ENCODE measurements at regions not wholly inside any gene's neighbourhood (a gene's known extent, or its start where the extent isn't known, plus 50 kb on each side); places are given as distances from the start of the nearest gene placed in this dataset.

DNA sequence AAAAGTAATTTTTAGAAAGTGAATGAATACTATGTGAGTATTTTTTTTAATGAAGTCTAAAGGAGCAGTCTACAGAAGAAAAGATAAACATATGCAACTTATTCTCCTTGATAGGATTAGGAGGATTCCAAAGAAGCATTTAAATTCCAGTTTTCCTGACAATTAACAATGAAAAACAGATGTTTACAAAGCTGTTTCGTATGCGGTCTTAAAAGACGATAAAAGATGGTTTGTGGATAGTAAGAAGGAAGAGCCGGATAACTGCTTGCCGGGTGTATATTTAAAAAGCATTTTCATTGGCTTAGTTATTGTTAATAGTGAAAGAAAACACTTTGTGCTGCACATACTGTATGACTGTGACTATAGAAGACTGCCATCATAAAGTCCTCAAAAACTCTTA is 120.0 kb upstream of the C11orf58 start:
- ChIA-PET POLR2A (no interaction called here), CTCF (no interaction called here)
- no peak for DNase-seq (ENCODE audit: extremely low spot score)
- TF ChIP-seq FOXM1 (IDR thresholded peaks at IDR 0.05; ENCODE audit: borderline replicate concordance), result no peak
- TF ChIP-seq, protein P1, sequence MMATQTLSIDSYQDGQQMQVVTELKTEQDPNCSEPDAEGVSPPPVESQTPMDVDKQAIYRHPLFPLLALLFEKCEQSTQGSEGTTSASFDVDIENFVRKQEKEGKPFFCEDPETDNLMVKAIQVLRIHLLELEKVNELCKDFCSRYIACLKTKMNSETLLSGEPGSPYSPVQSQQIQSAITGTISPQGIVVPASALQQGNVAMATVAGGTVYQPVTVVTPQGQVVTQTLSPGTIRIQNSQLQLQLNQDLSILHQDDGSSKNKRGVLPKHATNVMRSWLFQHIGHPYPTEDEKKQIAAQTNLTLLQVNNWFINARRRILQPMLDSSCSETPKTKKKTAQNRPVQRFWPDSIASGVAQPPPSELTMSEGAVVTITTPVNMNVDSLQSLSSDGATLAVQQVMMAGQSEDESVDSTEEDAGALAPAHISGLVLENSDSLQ (IDR thresholded peaks at IDR 0.05), result no peak
- no peak for TF ChIP-seq NFRKB (IDR thresholded peaks at IDR 0.05)
- TF ChIP-seq LEF1 (IDR thresholded peaks at IDR 0.05; ENCODE audit: borderline replicate concordance), result no peak
- no peak for TF ChIP-seq TARDBP (IDR thresholded peaks at IDR 0.05)
- no peak for TF ChIP-seq ARNT (IDR thresholded peaks at IDR 0.05)
- no peak for TF ChIP-seq HDGF (IDR thresholded peaks at IDR 0.05; ENCODE audit: borderline replicate concordance)
- no peak for TF ChIP-seq SUZ12 (IDR thresholded peaks at IDR 0.05)
- TF ChIP-seq FOXA1 (IDR thresholded peaks at IDR 0.05), result no peak
- no peak for TF ChIP-seq SP1 (IDR thresholded peaks at IDR 0.05)
- TF ChIP-seq BHLHE40 (IDR thresholded peaks at IDR 0.05; ENCODE audit: borderline replicate concordance), result no peak
- TF ChIP-seq CTBP1 (IDR thresholded peaks at IDR 0.05; ENCODE audit: borderline replicate concordance), result no peak
- no peak for TF ChIP-seq L3MBTL2 (conservative IDR thresholded peaks at IDR 0.05)
- no peak for TF ChIP-seq FOXK2 (IDR thresholded peaks at IDR 0.05)
- no peak for TF ChIP-seq ZNF384 (IDR thresholded peaks at IDR 0.05)
- no peak for TF ChIP-seq ELF4 (IDR thresholded peaks at IDR 0.05)

DNA sequence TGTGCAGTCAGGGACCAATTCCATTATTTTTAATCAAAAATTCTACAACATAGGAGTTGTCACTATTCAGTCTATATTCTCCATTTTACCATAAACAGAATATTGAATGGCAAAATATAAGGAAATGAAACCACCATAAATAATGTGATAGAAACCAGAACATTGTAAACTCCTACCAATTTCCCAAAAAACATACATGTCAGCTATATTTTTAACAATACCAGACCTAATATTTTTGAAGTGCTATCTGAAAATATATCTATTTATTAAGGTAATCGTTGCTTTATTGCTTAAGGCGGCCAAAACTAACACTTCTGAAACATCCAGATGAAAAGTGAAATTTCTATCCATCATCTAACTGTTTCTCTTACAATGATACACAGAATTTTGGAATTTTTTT is 123.0 kb upstream of the C11orf58 start:
- ChIA-PET CTCF (no interaction called here), POLR2A (no interaction called here)
- no peak for TF ChIP-seq HDGF (IDR thresholded peaks at IDR 0.05; ENCODE audit: borderline replicate concordance)
- TF ChIP-seq CTBP1 (IDR thresholded peaks at IDR 0.05; ENCODE audit: borderline replicate concordance), result no peak
- no peak for TF ChIP-seq ARNT (IDR thresholded peaks at IDR 0.05)
- no peak for TF ChIP-seq SUZ12 (IDR thresholded peaks at IDR 0.05)
- no peak for TF ChIP-seq TARDBP (IDR thresholded peaks at IDR 0.05)
- TF ChIP-seq LEF1 (IDR thresholded peaks at IDR 0.05; ENCODE audit: borderline replicate concordance), result no peak
- TF ChIP-seq ELF4 (IDR thresholded peaks at IDR 0.05), result no peak
- TF ChIP-seq L3MBTL2 (conservative IDR thresholded peaks at IDR 0.05), result no peak
- TF ChIP-seq ZNF384 (IDR thresholded peaks at IDR 0.05), result no peak
- no peak for TF ChIP-seq BHLHE40 (IDR thresholded peaks at IDR 0.05; ENCODE audit: borderline replicate concordance)
- no peak for TF ChIP-seq FOXA1 (IDR thresholded peaks at IDR 0.05)
- no peak for TF ChIP-seq SP1 (IDR thresholded peaks at IDR 0.05)
- TF ChIP-seq FOXK2 (IDR thresholded peaks at IDR 0.05), result no peak
- TF ChIP-seq FOXM1 (IDR thresholded peaks at IDR 0.05; ENCODE audit: borderline replicate concordance), result no peak
- TF ChIP-seq NFRKB (IDR thresholded peaks at IDR 0.05), result no peak
- TF ChIP-seq, protein P1 (IDR thresholded peaks at IDR 0.05), result no peak
- no peak for DNase-seq (ENCODE audit: extremely low spot score)

DNA sequence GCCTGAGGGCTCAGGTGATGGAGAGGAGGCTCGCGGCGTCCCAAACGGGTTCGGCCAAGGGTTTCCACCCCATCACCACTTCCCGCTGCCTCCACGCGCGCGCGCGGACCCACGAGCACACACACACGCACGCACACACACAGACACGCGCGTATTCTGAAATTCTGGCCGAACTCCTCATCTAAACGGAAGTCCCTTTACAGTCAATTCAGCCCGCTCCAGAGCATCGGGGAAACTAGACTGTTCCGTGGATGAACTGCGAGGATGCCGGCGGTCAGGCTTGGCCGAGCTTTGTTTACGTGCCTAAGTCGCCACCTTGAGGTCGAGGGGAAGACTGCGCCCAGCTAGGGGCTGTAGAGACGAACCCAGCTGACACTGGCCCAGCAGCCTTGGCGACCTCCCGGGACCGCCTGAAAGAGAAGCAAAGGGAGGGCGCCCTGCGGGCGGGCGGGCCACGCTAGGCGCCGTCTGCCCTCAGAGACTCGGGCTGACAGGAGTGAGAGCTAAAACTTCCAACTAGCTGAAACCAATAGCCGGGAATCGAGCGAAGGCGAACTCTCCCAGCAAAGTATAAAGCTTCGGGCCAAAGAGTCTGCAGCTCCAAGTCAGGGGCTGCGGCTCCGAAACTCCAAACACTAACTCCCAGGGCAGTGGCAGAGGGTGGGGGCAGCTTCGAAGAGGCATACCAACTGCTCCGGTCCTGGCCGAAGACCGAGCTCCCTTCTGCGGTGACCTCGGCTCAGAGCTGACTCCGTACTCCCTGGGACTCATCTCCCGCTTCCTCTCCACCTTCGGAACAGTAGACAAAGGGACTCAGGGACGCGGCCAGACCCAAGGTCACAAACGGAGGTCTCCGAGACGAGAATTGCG is 124.7 kb upstream of the C11orf58 start:
- no peak for TF ChIP-seq ELF4 (IDR thresholded peaks at IDR 0.05)
- TF ChIP-seq LEF1 (IDR thresholded peaks at IDR 0.05; ENCODE audit: borderline replicate concordance), result no peak
- no peak for TF ChIP-seq FOXM1 (IDR thresholded peaks at IDR 0.05; ENCODE audit: borderline replicate concordance)
- no peak for TF ChIP-seq FOXA1 (IDR thresholded peaks at IDR 0.05)
- TF ChIP-seq FOXK2 (IDR thresholded peaks at IDR 0.05), result no peak
- no peak for TF ChIP-seq SP1 (IDR thresholded peaks at IDR 0.05)
- no peak for TF ChIP-seq CTBP1 (IDR thresholded peaks at IDR 0.05; ENCODE audit: borderline replicate concordance)
- TF ChIP-seq HDGF (IDR thresholded peaks at IDR 0.05; ENCODE audit: borderline replicate concordance), result no peak
- TF ChIP-seq NFRKB (IDR thresholded peaks at IDR 0.05), result no peak
- no peak for TF ChIP-seq ARNT (IDR thresholded peaks at IDR 0.05)
- no peak for TF ChIP-seq BHLHE40 (IDR thresholded peaks at IDR 0.05; ENCODE audit: borderline replicate concordance)
- TF ChIP-seq ZNF384 (IDR thresholded peaks at IDR 0.05), result no peak
- TF ChIP-seq SUZ12 (IDR thresholded peaks at IDR 0.05), result no peak
- no peak for TF ChIP-seq L3MBTL2 (conservative IDR thresholded peaks at IDR 0.05)
- TF ChIP-seq, protein P1 (IDR thresholded peaks at IDR 0.05), result no peak
- TF ChIP-seq TARDBP (IDR thresholded peaks at IDR 0.05), result no peak
- ChIA-PET CTCF (interaction anchor here (0.5 to 1.9 kb wide), 15 partner anchors 11 to 998 kb away, joined by 3 to 7 read pairs (median 3); no protein-coding TSS in a partner anchor), POLR2A (interaction anchor here (0.6 to 1.4 kb wide), 6 partner anchors 10 to 764 kb away, joined by 3 to 4 read pairs (median 3); partner anchors contain the start of genes C11orf58 and SOX6)
- DNase-seq (ENCODE audit: extremely low spot score), result peak; percentile 84

DNA sequence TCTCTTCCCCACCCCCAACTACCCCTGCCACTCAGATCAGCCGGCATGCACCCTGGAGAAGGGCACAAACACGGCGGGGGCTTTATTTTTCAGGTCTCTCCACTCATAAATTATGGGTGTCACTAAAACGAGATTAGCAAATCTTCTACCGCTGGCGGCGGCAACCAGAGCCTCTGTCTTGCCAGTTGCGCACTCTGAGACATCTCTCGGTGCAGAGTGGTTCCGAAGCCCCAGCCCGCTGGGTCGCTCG is 125.3 kb upstream of the C11orf58 start:
- DNase-seq (ENCODE audit: extremely low spot score), result peak; percentile 12
- no peak for TF ChIP-seq L3MBTL2 (conservative IDR thresholded peaks at IDR 0.05)
- TF ChIP-seq, protein P1 (IDR thresholded peaks at IDR 0.05), result peak; percentile 82
- no peak for TF ChIP-seq SUZ12 (IDR thresholded peaks at IDR 0.05)
- TF ChIP-seq ELF4 (IDR thresholded peaks at IDR 0.05), result no peak
- no peak for TF ChIP-seq FOXK2 (IDR thresholded peaks at IDR 0.05)
- no peak for TF ChIP-seq SP1 (IDR thresholded peaks at IDR 0.05)
- CTCF ChIA-PET, result interaction anchor here (1.0 to 1.9 kb wide), 6 partner anchors 17 to 761 kb away, joined by 3 to 7 read pairs (median 4); no protein-coding TSS in a partner anchor
- POLR2A ChIA-PET, result interaction anchor here (1.2 kb wide), 1 partner anchor 313 kb away, joined by 3 read pairs; no protein-coding TSS in a partner anchor

DNA sequence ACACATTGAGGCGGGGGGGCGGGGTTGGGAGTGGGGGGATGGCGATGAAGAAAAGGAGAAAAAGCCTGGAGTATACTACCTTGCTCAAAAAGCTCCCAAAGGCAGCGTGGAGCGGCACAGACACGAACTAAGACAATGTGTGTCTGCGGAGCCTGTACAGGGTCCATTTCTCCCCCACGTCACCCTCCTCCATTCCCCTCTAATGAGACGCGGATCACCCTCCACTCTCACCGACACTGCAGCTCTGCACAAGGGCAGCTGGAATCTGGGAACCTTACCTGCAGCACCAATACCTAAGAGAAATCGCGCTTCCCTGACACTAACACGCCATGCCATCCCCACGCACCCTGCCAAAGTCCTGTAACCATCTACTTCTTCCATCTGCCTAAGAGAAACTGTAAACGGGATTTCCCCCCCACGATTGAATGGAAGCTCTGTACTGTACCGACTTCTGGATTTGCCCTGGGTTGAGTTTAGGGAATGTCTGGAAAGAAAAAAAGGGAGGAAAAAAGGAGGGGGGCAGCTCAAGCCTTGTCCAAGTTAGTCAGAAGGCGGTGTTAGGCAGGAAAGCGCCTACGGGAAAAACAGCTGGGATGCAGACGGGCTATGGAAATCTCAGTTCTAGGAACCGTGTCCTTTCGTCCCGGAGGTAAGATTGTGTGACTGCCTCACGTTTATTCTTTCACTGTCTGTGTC is 125.7 kb upstream of the C11orf58 start:
- TF ChIP-seq ELF4 (IDR thresholded peaks at IDR 0.05) (no peak), BHLHE40 (IDR thresholded peaks at IDR 0.05; ENCODE audit: borderline replicate concordance) (no peak), SUZ12 (IDR thresholded peaks at IDR 0.05) (no peak), FOXA1 (IDR thresholded peaks at IDR 0.05) (no peak)
- peak; percentile 20 for DNase-seq (ENCODE audit: extremely low spot score)
- POLR2A ChIA-PET, result no interaction called here
- CTCF ChIA-PET, result interaction anchor here (1.7 to 1.9 kb wide), 2 partner anchors 486 to 761 kb away, joined by 6 to 7 read pairs; no protein-coding TSS in a partner anchor
